T-cell (primary cell): ENCODE measurements at regions not wholly inside any gene's neighbourhood (a gene's known extent, or its start where the extent isn't known, plus 50 kb on each side); places are given as distances from the start of the nearest gene placed in this dataset.

Experiments used
- ATAC-seq, 4 experiments: fragments of 200-7000 bp in 3 of 4; fragments of 150-1000 bp in 1 of 4; cut with Tn5 transposase; replicated peaks in 1 of 4; 1 replicate in 3 of 4; 2 replicates in 1 of 4; pipeline ENCODE4 v1.10.0; 2021; ENCODE audit warnings: moderate library complexity in 3 of 4, mild to moderate bottlenecking in 2 of 4, moderate number of reproducible peaks in 1 of 4
- CTCF ChIA-PET, 2 donors: fragments of 300-600 bp; sonication (Branson Sonifier 250); formaldehyde crosslinking; loops; one replicate each; lab custom pipeline; 2022; ENCODE audit warnings: antibody characterized with exemption in 2 of 2; lab: Charles Lee
- POLR2A ChIA-PET, 2 donors: fragments of 300-600 bp; sonication (Branson Sonifier 250); formaldehyde crosslinking; loops; one replicate each; lab custom pipeline; 2022; ENCODE audit warnings: antibody characterized with exemption in 2 of 2; lab: Charles Lee
- DNase-seq, 35 experiments: peaks; one replicate each; pipeline versions ENCODE4 v3.0.0 to v3.0.0-alpha.2; 2013 to 2023
- H3K27ac ChIP-seq: one replicate; pipeline ENCODE4 v1.5.1; 2013; ENCODE audit warnings: low read length
- H3K27me3 ChIP-seq, 2 experiments: replicated peaks in 1 of 2; 1 replicate in 1 of 2; 2 replicates in 1 of 2; pipeline versions ENCODE4 v1.6.1 to v1.7.0; 2013; ENCODE audit warnings: low read length in 1 of 2, mixed read lengths in 1 of 2; ENCODE audit not compliant: control insufficient read depth in 2 of 2, insufficient read depth in 2 of 2; ENCODE audit errors: extremely low read depth in 1 of 2
- H3K36me3 ChIP-seq, 2 donors: 1 replicate in 1 of 2; 2 replicates in 1 of 2; pipeline versions ENCODE4 v1.6.1 to v1.7.0; 2013; ENCODE audit warnings: low read length in 1 of 2; ENCODE audit not compliant: control insufficient read depth in 2 of 2, insufficient read depth in 1 of 2; ENCODE audit errors: extremely low read depth in 1 of 2
- H3K4me1 ChIP-seq, 2 experiments: 1 replicate in 1 of 2; 2 replicates in 1 of 2; pipeline versions ENCODE4 v1.6.1 to v1.7.0; 2013; ENCODE audit warnings: low read length in 2 of 2, mixed read lengths in 1 of 2; ENCODE audit not compliant: insufficient read depth in 2 of 2, control insufficient read depth in 1 of 2; ENCODE audit errors: extremely low read depth in 1 of 2
- H3K4me3 ChIP-seq, 2 donors: 1 replicate in 1 of 2; 2 replicates in 1 of 2; pipeline versions ENCODE4 v1.5.1 to v1.7.0; 2013; ENCODE audit warnings: mild to moderate bottlenecking in 2 of 2, low read length in 1 of 2, moderate library complexity in 1 of 2; ENCODE audit not compliant: control insufficient read depth in 1 of 2; ENCODE audit errors: extremely low read depth in 1 of 2
- H3K9me3 ChIP-seq: 2 replicates; pipeline ENCODE4 v1.7.0; 2013
- H3K27ac Mint-ChIP-seq, 2 donors: one replicate each; pipeline ENCODE4 v1.8.0; 2020 to 2021; ENCODE audit warnings: mild to moderate bottlenecking in 2 of 2, mixed read lengths in 2 of 2
- H3K27me3 Mint-ChIP-seq, 2 donors: one replicate each; pipeline ENCODE4 v1.8.0; 2021 to 2022; ENCODE audit warnings: mixed read lengths in 2 of 2
- H3K36me3 Mint-ChIP-seq: one replicate; pipeline ENCODE4 v1.8.0; 2021; ENCODE audit warnings: mixed read lengths
- H3K4me1 Mint-ChIP-seq, 3 donors: one replicate each; pipeline ENCODE4 v1.8.0; 2020 to 2022; ENCODE audit warnings: mixed read lengths in 3 of 3, mild to moderate bottlenecking in 1 of 3
- H3K4me3 Mint-ChIP-seq, 3 donors: one replicate each; pipeline ENCODE4 v1.8.0; 2020 to 2022; ENCODE audit warnings: mild to moderate bottlenecking in 3 of 3, mixed read lengths in 3 of 3, moderate library complexity in 3 of 3
- H3K9me3 Mint-ChIP-seq, 3 donors: one replicate each; pipeline ENCODE4 v1.8.0; 2020 to 2022; ENCODE audit warnings: mixed read lengths in 3 of 3
- WGBS: methylation state at CpG from one replicate; pipeline ENCODE4 v1.1.5; 2013; ENCODE audit warnings: missing lambda C conversion rate; ENCODE audit not compliant: insufficient coverage; 5-methylcytosine and 5-hydroxymethylcytosine counted together

GRCh38 chr1:81351864-81352263 is 448.9 kb upstream of the ADGRL2 start:
- ChIA-PET CTCF (no interaction called here), POLR2A (no interaction called here)
- no peak for DNase-seq
- no peaks in the 10 kb centered on the region for H3K36me3 ChIP-seq
- H3K4me3 ChIP-seq, result no peak overlapping the region
- no peaks in the 10 kb centered on the region for H3K9me3 ChIP-seq
- no peaks in the 10 kb centered on the region for H3K27me3 ChIP-seq
- Mint-ChIP-seq H3K36me3 (no peaks in the 10 kb centered on the region), H3K4me3 (no peak overlapping the region), H3K27me3 (no peaks in the 10 kb centered on the region), H3K9me3 (peaks cover 0 to 30% (median 4%) of the 10 kb centered on the region in 3 donors), H3K27ac (no peak overlapping the region), H3K4me1 (no peaks in the 10 kb centered on the region)
- H3K27ac ChIP-seq, result no peak overlapping the region
- no peaks in the 10 kb centered on the region for H3K4me1 ChIP-seq
- ATAC-seq, result no peak
- 19% methylated on average over 4 of the region's 5 CpGs for WGBS

DNA sequence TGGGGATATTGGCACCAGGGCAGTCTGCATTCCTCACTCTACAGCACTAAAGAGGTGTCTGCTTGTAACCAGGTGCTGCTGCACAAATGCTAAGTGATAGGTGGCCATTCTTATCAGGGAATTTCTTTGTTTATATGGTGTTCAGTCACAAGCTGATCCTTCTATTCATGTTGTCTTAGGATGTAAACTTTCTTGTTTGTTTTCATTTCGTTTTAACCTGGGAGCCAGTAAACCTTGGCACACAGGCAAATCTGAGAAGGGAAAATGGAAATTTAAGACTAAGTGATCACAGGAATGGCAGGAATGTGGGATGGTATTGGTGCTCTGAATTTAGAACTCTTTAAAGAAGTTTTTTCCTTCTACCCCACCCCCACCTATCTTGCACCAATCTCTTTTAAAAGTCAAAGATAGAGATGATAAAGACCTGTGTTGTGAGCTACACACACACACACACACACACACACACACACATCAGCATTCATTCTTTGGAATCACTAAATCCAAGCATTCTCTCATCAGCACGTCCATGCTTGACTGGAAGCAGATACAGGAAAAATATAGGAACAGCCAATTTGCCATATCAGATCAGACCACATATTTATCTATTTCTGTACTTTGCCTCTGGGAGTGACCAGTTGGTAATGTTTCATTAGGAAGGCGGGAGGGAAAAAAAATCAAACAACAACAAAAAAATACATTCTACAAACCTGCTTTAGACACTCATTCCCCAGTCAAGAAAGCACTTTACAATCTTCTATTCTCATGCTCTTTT is 451.4 kb upstream of the ADGRL2 start:
- Histone ChIP-seq H3K4me3 (no peak overlapping the region), H3K4me1 (no peaks in the 10 kb centered on the region), H3K27me3 (no peaks in the 10 kb centered on the region), H3K36me3 (no peaks in the 10 kb centered on the region), H3K27ac (no peak overlapping the region), H3K9me3 (no peaks in the 10 kb centered on the region)
- ATAC-seq (no peak), DNase-seq (no peak)
- Mint-ChIP-seq H3K36me3 (no peaks in the 10 kb centered on the region), H3K27me3 (no peaks in the 10 kb centered on the region), H3K9me3 (peaks cover 0 to 27% (median 4%) of the 10 kb centered on the region in 3 donors), H3K4me1 (no peaks in the 10 kb centered on the region), H3K27ac (no peak overlapping the region), H3K4me3 (no peak overlapping the region)
- ChIA-PET CTCF (interaction anchor here in 1 of 2 donors (0.6 kb wide), 1 partner anchor 46 kb away, joined by 4 read pairs; no protein-coding TSS in a partner anchor), POLR2A (no interaction called here)
- WGBS, result 25% methylated on average over 1 of the region's 3 CpGs

GRCh38 chr1:81345110-81345509 is 455.6 kb upstream of the ADGRL2 start:
- no peak for ATAC-seq
- H3K36me3 ChIP-seq, result no peaks in the 10 kb centered on the region
- H3K27ac Mint-ChIP-seq, result no peak overlapping the region
- no peak overlapping the region for H3K27ac ChIP-seq
- no peaks in the 10 kb centered on the region for H3K4me1 Mint-ChIP-seq
- ChIA-PET CTCF (no interaction called here), POLR2A (no interaction called here)
- no peaks in the 10 kb centered on the region for H3K36me3 Mint-ChIP-seq
- 80% methylated on average over 1 of the region's 2 CpGs for WGBS
- no peaks in the 10 kb centered on the region for H3K27me3 Mint-ChIP-seq
- H3K27me3 ChIP-seq, result no peaks in the 10 kb centered on the region
- H3K4me3 Mint-ChIP-seq, result no peak overlapping the region
- no peak overlapping the region for H3K4me3 ChIP-seq
- no peaks in the 10 kb centered on the region for H3K9me3 ChIP-seq
- H3K9me3 Mint-ChIP-seq, result peaks cover 0 to 15% (median 4%) of the 10 kb centered on the region in 3 donors
- H3K4me1 ChIP-seq, result no peaks in the 10 kb centered on the region
- no peak for DNase-seq

DNA sequence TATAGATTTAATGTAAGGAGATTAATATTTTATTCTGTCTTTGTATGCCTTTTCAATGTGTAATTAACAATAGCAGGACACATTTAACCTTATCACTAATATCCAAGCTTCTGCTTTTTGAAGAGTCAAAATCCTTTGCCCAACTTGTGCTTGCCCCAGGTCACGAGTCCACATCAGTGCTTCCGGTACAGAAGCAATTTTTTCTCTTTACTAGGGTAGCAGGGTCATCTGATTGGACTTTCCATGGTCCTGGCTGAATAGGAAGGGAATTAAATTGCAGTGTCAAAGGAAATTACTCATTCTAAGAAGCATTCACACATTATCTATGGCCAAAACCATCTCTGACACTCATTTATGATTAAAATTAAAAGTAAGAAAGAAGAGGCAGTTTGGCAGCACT is 460.5 kb upstream of the ADGRL2 start:
- Histone ChIP-seq H3K27me3 (no peaks in the 10 kb centered on the region), H3K9me3 (no peaks in the 10 kb centered on the region), H3K4me1 (no peaks in the 10 kb centered on the region), H3K4me3 (no peak overlapping the region), H3K27ac (no peak overlapping the region), H3K36me3 (no peaks in the 10 kb centered on the region)
- ATAC-seq (no peak), DNase-seq (no peak)
- H3K4me3 Mint-ChIP-seq, result no peak overlapping the region
- H3K4me1 Mint-ChIP-seq, result no peaks in the 10 kb centered on the region
- WGBS, result no CpG with 5 or more reads among the region's 2 CpGs
- peaks cover 4 to 5% (median 5%) of the 10 kb centered on the region in 3 donors for H3K9me3 Mint-ChIP-seq
- POLR2A ChIA-PET, result no interaction called here
- H3K27me3 Mint-ChIP-seq, result no peaks in the 10 kb centered on the region
- H3K27ac Mint-ChIP-seq, result no peak overlapping the region
- CTCF ChIA-PET, result no interaction called here
- H3K36me3 Mint-ChIP-seq, result no peaks in the 10 kb centered on the region

DNA sequence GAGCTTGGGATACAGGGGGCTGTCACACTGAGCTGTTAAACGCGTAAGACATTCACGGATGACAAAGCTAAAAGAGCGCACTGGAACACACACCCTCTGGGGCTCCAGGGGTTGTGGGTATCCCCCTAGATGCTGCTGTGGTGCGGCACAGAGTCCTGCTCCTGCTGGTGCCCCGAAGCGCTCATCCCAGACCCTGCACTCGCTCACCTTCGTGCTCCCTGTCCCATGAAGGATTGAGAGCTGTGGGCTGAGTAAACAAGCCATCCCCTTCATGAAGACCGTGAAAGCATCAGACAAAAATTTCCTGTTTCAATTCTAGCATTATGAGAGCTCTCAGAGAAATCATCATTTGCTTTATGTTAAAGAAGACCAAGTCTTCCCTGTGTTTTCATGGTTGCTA is 463.5 kb upstream of the ADGRL2 start:
- no peak for ATAC-seq
- no peak overlapping the region for H3K4me3 Mint-ChIP-seq
- CTCF ChIA-PET, result interaction anchor here in 1 of 2 donors (0.6 kb wide), 1 partner anchor 26 kb away, joined by 3 read pairs; no protein-coding TSS in a partner anchor
- Histone ChIP-seq H3K4me1 (no peaks in the 10 kb centered on the region), H3K27me3 (no peaks in the 10 kb centered on the region), H3K9me3 (no peaks in the 10 kb centered on the region), H3K4me3 (no peak overlapping the region), H3K36me3 (no peaks in the 10 kb centered on the region), H3K27ac (no peak overlapping the region)
- H3K4me1 Mint-ChIP-seq, result no peaks in the 10 kb centered on the region
- peaks cover 5 to 8% (median 5%) of the 10 kb centered on the region in 3 donors for H3K9me3 Mint-ChIP-seq
- H3K36me3 Mint-ChIP-seq, result no peaks in the 10 kb centered on the region
- 94% methylated on average over 6 of the region's 10 CpGs for WGBS
- no peaks in the 10 kb centered on the region for H3K27me3 Mint-ChIP-seq
- no peak overlapping the region for H3K27ac Mint-ChIP-seq
- DNase-seq, result no peak
- POLR2A ChIA-PET, result no interaction called here

DNA sequence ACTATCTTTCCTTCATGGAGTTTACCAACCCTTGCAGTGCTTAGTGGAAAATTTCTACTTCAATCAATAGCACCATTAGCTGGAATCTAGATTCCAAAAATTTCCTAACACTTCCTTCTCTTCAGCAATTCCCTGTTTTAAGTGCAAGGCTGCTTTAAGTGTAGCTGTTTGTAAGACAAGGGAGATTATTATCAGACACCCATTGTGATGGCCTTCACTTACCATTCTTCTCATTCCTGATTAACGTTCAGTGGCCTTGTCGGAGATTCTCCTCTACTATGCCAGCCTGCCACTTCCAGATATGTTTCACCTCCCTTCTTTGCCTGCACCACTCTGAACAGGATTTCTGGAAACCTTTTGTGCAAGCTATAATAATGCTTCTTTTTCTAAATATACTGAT is 464.9 kb upstream of the ADGRL2 start:
- DNase-seq (no peak), ATAC-seq (no peak)
- Mint-ChIP-seq H3K9me3 (peaks cover 5 to 8% (median 5%) of the 10 kb centered on the region in 3 donors), H3K36me3 (no peaks in the 10 kb centered on the region), H3K4me1 (no peaks in the 10 kb centered on the region), H3K27me3 (no peaks in the 10 kb centered on the region), H3K27ac (no peak overlapping the region), H3K4me3 (no peak overlapping the region)
- no CpG with 5 or more reads among the region's 2 CpGs for WGBS
- Histone ChIP-seq H3K4me3 (no peak overlapping the region), H3K36me3 (no peaks in the 10 kb centered on the region), H3K9me3 (no peaks in the 10 kb centered on the region), H3K27me3 (no peaks in the 10 kb centered on the region), H3K4me1 (no peaks in the 10 kb centered on the region), H3K27ac (no peak overlapping the region)
- CTCF ChIA-PET, result no interaction called here
- POLR2A ChIA-PET, result no interaction called here
